DOHH2 (cell line): ENCODE measurements at regions not wholly inside any gene's neighbourhood (a gene's known extent, or its start where the extent isn't known, plus 50 kb on each side); places are given as distances from the start of the nearest gene placed in this dataset.

Experiments used
- CTCF ChIP-seq: fragments of 200-600 bp; sonication (generic); IDR thresholded peaks from one replicate; pipeline ENCODE4 v1.5.1; 2014; ENCODE audit warnings: antibody characterized with exemption, mild to moderate bottlenecking, low read depth, low read length; ENCODE audit not compliant: poor library complexity, severe bottlenecking
- EZH2phosphoT487 ChIP-seq: fragments of 200-600 bp; sonication (generic); IDR thresholded peaks from 2 replicates; pipeline ENCODE4 v1.6.1; 2017; ENCODE audit warnings: borderline replicate concordance, mild to moderate bottlenecking, antibody characterized with exemption, low read length, moderate library complexity, mixed read lengths

GRCh38 chr4:35105486-35105885 lies 1138.8 kb downstream of the ARAP2 start:
- no peak for TF ChIP-seq CTCF
- TF ChIP-seq EZH2phosphoT487 = no peak
